GM18507 (cell line): ENCODE measurements at regions not wholly inside any gene's neighbourhood (a gene's known extent, or its start where the extent isn't known, plus 50 kb on each side); places are given as distances from the start of the nearest gene placed in this dataset.

Experiments
- DNase-seq: peaks from one replicate; pipeline ENCODE4 v3.0.0; 2011; ENCODE audit warnings: low read depth; ENCODE audit not compliant: insufficient read length; ENCODE audit errors: extremely low spot score
- FAIRE-seq: peaks from 2 replicates; lab custom pipeline; 2011; peaks lifted over from hg19 to GRCh38; lab: Jason Lieb, UNC

DNA sequence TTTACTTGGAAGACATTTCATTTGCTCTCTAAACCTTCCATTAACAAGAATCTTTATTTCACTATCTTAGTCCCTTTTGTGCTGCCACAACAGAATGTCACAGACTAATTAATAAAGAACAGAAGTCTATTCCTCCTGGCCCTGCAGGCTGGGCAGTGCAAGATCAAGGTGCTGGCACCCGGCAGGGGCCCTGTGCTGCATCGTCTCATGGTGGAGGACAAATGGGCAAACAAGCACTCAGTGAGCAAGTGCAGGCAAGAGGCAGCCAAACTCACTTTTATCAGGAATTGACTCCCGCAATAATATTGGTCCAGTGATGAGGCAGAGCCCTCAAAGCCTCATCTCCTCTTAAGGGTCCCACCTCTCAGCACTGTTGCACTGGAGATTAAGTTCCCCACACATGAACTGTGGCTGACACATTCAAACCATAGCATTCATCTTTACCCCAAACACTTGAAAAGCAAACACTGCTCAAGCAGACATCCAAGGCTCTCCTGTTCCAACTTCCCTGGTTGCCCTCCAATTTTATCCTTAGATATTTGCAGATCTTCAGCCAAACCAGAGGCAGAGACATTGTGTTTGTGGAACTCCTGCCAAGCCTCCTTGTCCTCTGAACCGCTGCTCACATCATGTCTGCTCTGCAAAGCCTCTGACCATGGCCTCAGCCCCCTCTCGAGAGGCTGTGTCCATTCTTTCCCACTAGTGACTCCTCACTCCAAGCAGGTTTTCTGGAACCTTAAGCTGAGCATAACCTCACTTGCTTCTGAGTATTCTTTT is 404.4 kb upstream of the SOX11 start:
- DNase-seq, result no peak
- FAIRE-seq, result no peak

DNA sequence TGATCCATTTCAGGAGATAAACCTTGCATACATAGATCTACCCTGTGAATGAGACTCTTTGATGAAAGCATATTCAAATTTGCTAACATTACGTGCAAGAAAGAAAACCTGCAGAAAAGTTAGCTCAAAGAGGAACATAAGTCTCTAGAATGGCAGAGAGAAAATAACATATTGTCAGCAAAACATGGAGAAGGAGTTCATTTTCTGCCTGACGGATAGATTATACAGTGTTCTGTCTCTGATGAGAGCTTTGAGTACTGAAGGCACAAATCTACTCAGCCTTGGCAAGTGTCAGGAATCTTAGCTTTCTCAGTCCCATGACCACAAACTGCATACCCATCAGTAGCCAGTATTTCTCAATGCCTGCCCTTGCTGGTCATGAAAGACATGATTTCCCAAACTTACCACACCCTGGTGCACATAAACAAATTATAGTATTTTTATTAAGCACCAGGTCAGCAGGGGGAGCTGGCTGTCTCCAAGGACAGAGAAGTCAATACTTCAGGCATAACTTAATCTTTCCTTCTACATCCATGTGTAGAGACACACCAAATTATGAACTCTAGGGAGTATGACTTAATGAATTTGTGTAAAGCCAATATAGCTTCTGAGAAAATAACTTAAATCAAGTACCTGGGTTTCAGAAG is 401.2 kb upstream of the SOX11 start:
- FAIRE-seq, result no peak
- no peak for DNase-seq

DNA sequence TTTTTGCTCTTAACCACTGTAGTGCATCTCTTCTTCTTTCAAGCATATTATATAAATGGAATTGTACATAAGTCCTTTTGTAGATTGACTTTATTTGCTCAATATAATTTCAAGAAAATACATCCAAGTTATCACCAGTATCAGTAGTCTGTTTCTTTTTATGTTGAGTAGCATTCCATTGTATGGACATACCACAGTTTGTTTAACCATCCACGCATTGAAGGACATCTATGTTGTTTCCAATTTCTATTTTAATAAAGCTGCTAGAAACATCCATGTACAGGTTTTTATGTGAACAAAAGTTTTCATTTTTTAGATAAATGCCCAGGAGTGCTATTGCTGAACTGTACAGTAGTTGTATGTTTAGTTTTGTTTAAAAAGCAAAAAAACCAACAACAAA is 387.5 kb upstream of the SOX11 start:
- DNase-seq (no peak), FAIRE-seq (no peak)

DNA sequence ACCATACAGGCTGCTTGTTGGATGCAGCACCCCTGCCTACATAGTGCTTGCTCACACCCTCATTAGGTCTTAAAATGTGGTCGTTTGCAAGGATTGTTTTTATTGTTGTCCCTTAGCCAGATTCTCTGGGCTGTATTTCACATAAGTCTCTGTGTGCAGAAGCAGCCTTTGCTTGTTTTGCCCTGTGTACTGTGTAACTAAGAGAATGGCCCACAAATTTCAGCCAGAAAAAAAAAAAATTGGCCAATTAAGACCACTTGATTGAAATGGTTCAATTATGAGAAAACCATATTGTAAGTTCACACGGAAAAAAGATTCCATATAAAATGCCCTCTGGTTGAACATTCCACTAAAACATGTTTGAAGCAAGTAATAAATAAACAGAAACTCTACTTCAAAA is 377.1 kb upstream of the SOX11 start:
- DNase-seq (no peak), FAIRE-seq (no peak)

DNA sequence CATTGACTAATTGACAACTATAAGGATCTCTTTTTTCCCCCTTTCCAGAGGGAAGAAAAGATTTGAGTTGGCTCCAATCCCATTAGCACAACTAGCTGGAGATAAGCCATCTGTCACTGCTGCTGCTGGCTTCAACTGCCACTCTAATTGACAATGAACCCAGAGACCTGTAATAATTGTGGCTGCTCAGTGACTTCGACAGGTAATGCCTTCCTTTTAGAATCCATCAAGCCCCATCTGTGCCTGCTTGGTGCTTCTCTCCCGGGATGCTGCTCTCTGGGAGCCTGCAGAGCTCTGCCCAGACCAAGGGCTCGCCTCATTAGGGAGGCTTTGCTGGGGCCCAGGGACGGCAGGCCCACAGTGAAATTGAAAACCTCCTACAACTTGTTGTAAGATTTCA is 376.7 kb upstream of the SOX11 start:
- no peak for FAIRE-seq
- DNase-seq, result no peak

DNA sequence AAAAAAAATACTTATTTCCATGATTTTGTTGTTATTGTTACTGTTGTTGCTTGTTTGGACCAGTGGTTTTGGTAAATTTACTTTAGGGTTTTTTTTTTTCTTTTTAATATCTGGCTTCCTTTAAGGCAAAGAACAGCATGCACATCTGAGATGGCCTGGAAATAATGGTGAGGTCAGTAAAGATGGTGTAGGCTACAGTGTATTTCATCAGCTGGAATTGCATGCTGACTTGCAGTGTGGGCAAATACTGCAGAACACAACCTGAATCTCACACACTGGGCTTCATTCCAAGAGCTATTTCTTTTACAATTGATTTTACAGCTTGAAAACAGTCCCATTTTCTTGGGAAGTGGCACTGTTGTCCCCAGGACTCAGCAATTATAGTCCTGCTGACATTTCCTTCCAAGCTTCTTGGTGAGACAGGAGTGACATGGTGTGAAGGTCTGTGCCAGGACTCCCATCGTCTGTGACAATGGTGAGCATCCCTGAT is 376.1 kb upstream of the SOX11 start:
- DNase-seq (no peak), FAIRE-seq (no peak)

DNA sequence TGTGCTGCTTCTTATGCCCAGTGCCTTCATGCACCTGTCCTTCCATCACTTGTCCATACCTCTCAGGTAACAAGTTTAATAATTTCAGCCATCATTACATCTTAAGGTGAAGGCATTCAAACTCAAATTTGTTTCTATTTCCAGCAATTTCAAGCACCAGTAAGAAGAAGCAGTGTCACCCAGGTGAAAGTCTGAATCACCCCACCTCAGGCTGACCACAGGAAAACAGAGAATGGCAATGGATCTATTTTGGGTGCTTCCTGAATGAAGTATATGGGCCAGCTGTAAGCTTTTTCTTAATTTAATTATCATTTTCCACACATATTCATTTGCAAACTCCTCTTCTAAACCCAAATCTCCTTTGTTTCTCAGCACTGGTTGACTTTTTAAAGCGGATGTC is 372.7 kb upstream of the SOX11 start:
- DNase-seq (no peak), FAIRE-seq (no peak)

DNA sequence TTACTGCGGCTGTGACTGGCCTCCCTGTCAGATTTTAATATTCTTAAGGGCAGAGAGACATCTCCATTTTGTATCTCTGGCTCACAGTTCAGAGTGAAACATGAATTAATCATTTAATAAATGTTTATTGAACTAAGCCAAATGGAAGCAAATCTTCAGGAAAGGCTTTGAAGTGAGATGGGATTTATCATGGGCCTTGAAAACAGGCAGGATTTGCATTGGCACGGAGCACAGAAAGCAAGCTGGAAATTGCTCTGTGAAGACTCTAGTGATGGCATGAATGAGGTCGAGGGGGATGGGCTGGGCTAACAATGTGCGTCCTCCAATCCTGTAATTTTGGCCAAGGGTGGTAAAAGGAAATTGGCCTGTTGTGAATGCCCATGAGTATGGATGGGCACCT is 369.8 kb upstream of the SOX11 start:
- no peak for DNase-seq
- no peak for FAIRE-seq

DNA sequence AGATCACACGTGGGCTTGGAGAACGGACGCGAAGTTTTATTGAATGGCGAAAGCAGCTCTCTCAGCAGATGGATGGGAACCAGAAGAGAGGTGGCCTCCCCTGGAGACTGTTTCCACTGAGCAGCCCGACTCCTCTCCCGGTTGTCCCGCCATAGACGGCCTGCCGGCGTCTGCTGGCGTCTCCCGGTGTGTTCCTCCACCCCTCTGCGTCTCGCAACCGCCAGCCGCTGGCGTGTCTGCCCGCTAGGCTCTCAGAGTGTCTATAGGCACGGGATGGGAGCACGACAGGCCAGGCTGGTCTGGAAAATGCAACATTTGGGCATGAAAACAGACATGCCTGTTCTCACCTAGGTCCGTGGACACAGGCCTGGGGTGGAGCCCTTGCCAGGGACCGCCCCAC is 366.7 kb upstream of the SOX11 start:
- FAIRE-seq (no peak), DNase-seq (no peak)

DNA sequence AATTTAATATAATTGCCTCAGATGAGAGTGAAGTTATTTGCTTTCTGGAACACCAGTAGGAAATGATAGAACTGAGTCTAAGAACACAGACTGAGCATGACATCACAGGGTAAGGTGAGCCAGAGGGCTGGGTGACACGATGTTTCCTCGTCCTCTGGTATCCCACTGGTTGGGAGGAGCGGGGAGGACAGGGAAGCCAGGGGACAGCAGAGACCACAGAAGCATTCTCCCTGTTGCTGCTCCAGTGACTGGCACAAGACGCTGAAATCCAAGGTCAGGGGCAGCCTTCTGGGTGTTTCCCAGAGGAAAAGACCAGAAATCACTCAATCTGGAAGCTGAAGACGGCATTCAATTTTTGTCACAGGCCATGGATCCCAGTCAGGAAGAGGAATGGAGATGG is 363.4 kb upstream of the SOX11 start:
- DNase-seq (no peak), FAIRE-seq (no peak)

DNA sequence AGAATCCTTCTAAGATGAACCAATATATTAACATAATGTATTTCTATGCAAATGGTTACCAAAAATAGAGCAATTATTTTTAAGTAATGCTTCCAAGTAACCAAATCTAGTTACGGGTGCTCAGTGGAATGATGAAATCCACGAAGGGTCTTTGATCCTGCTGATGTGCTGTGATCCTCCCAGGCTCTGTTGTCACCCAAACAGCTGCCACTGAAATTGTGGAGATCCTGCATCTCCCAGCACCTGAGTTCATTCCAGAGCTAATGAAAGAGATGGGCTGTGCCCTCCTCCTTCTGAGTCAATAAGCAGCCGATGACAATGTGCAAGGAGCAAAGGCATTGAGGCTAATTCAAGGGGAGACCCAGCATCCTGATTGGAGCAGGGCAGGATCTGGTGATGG is 362.4 kb upstream of the SOX11 start:
- no peak for DNase-seq
- no peak for FAIRE-seq

DNA sequence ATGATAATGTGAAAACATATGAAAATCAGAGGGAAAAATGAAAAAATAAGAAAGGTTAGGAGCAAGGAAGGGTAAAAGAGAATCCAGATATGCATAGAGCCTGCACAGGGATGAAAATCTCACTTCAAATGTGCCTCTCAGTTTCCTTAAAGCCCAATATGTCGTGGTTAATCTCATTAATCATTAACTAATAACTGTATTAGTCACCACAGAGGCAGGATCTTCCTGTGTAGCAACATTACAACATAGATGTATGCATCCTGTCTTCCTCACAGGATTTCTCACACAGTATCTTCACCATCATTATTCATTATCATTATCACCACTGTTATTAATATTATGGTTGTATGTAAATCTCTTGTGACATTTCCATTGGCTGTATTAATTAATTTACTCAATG is 361.2 kb upstream of the SOX11 start:
- no peak for DNase-seq
- no peak for FAIRE-seq

DNA sequence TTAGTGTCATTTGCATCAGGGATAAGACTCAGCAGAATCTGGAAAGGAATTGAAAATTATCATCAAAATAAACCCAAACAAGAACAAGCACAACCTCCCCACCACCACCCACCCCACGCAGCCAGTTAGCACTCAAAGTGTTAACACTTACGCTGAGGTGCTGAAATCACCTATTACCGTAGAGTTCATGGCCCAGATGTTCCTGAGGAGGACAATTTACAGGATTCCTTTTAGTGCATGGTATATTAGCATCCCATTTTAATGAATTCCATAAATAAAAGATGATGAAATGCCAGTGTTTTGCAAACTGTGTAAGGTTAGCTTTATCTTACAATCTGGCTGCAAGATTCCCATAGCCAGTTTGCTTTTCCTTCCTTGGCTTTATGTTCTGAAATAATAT is 359.3 kb upstream of the SOX11 start:
- no peak for DNase-seq
- no peak for FAIRE-seq

DNA sequence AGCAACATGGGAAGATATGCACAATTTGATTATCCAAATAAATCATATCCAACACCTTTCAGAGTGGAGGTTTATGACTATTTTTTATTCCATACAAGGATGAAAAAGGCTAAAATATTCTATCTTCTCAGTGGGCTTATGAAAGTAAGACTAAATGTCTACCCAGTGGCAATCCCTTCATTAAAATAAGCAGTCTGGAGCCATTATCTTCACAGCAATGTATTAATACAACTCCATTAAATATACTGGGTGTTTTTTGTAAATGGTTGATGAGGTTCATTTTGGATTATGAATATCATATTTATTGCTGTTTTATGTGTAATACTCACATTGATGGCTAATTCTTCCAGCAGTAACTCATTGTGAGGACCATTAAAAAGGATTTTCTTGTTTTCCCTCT is 352.7 kb upstream of the SOX11 start:
- FAIRE-seq (no peak), DNase-seq (no peak)

DNA sequence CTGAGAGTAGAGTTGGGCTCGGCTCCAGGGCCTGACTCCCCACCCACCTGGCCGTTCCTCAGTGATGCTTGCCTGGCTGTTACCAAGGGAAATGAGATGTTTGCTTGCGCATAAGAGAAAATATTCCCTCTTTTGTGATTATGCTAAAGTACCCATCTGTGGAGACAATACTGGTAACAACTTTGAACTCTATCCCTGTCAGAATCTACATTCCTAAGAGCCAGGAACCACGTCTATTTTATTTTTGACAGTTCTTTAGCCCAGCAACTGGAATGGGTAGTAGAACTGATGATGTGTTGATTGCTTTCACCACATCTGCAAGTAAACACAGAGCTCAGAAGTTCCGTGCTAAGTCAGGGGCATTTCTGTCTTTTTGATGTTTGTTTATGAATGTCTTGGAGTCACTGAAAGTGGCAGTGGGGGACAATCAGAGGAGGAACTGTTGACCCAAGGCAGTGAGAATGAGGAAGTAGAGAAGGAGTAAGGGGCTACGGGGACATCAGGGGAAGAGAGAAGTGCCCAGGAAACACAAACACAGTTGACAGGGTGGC is 348.3 kb upstream of the SOX11 start:
- DNase-seq, result no peak
- no peak for FAIRE-seq

DNA sequence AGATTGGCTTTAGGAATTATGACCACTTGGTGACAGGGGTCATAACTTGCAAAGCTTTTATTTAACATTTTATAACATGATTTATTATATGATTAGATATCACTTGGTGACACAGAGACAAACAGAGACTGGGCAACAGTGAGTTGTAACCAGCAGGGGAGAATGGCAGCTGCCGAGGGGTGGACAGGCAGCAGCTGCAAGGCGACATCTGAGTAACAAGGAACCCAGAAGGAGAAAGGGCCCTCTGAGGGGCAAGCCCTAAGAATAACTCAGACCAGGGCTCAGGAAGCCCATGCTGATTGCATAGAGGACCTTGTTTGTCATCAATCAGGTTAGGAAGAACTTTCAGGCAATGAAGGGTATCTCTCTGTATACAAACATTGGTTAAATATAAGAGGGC is 339.9 kb upstream of the SOX11 start:
- no peak for FAIRE-seq

DNA sequence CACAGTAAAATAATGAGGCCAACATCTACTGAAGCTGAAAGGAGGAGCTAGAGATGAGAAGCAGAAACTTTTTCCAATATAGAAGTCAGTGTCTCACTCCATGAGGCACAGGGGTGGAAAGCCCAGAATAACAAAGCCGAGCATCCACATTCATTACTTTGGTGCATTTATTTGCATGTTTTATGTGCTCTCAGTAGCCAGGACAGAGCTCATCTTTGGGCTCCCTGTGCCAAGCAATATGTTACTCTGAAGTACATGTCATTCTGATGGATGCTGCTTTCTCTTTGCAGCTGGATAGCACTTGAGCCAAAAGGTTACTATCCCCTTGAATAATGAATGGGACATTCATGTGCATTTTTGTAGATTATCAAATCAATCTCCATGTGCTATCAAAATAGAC is 338.6 kb upstream of the SOX11 start:
- FAIRE-seq, result no peak
- no peak for DNase-seq

More for the DNA sequence above, 339.9 kb upstream of the SOX11 start:
- no peak for DNase-seq

DNA sequence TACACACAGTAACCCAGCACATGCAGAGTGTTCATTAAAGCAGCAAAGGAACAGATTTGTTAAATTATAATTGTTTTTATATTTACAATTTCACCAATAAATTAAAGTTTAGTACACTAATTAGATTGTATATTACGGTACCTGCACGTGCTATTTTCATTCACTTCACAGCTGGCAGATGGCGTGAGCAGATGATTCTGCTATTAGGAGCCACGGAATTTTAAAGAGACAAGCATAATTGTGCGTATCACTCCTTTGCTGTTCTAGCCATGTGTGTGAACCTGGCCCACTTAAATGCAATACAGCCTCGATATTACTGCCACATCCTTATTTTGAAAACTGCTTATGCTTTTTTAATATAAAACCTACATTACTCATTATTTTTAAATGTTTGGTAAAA is 332.8 kb upstream of the SOX11 start:
- FAIRE-seq, result no peak
- no peak for DNase-seq

DNA sequence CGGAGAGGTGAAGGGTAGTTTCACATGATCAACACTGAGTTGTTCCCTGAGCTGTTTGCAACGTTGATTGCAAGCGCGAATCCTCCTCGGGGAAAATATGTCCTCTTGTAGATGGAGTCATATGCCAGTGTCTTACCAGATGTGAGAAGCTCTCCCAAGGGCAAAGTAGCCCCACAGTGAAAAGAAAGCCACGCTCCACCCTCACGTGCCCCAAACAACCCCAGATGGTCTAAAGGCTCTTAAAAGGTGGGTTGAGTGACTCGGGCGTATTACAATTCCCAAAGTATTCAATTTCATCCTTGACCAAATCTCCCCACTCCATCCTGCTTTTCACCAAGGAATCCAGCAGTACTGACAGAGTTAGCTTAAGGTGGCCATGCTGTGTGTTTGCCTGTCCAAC is 332.1 kb upstream of the SOX11 start:
- no peak for FAIRE-seq
- no peak for DNase-seq

DNA sequence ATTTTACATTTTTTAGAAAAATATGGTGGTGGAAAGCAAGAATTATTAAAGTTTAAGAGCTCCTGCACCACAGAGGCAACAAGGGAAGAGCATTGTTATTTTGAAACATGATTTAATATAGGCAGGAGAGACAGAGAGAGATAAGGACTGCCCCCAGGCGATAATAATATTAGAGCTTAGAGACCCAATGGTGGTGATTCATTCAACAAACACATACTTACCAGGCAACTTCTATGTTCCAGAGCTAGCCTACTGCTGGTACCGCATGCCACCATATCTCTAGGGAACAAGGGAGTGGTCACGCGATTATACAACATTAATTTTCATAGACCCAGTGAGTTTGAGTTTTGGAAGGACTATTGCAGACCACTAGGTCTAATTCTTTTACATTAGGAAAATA is 327.8 kb upstream of the SOX11 start:
- DNase-seq, result no peak
- no peak for FAIRE-seq

DNA sequence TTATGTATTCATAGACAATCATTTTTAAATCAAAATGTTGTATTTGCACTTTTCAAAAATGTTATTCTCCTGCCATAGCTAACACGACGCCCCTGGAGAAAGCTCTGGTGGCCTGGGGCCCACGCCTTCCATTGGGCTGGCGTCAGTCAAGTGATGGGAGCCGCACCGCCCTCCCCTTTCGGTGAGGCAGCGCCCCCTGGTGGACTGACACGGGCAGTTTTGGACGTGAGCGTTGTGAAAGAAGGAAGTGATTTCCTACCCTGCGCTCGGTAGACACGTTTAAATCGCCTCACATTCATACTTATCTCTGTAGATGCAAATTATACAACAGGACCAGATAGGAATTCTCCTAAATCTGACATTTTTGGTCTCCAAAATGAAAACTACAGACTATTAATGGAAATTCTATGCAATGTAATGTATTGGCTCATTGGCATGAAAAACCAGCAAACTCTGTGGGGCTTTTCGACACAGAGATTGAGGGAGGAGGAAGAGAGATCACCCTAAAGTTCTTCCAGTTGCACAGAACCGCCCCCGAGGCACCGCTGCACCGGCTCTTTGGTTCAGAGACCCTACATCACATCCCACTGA is 326.2 kb upstream of the SOX11 start:
- peak; percentile 3 for DNase-seq
- FAIRE-seq, result no peak
